GM19240 (cell line): ENCODE measurements at regions not wholly inside any gene's neighbourhood (a gene's known extent, or its start where the extent isn't known, plus 50 kb on each side); places are given as distances from the start of the nearest gene placed in this dataset.

Experiments used
- DNase-seq: peaks from one replicate; pipeline ENCODE4 v3.0.0; 2011; ENCODE audit warnings: low spot score; ENCODE audit not compliant: insufficient read length

DNA sequence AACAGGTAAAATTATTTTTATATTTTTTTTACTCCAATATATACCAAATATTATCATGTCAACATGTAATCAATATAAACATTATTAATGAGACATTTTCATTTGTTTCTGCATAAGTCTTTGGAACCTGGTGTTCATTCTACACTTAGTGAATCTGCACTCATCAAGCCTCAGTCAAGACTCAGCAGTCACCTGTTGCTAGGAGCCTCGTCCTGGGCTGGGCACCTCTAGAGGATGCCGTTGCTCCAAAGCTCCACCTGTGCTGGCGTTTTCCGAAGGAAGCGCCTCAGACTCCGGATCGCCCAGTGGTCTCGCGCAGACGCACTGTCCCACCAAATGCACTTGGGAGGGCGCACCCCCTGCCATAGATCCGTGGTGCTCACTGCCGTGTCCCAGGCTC, 604.7 kb upstream of the MKI67 start:
- DNase-seq: no peak

DNA sequence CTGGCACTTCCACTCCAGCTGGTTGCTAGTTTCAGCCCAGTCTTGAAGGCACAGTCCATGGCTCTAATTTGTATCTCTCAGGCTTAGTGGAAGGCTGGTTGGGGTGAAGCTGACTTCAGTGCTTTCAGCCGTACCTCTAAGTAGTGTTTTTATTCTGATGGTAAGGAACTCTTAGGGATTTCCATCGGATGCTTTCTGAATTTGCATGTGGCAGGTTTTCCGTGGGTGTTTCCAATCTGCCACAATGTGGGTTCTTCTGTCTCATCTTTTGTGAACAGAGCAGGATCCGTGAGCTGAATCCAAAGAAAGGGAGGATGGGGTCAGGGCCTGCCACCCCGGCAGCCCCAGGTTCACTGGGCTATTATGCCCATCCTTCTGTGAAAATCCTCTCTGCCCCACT, 607.9 kb upstream of the MKI67 start:
- DNase-seq: no peak

GRCh38 chr10:128734734-128735133, 608.5 kb upstream of the MKI67 start:
- no peak for DNase-seq

- DNase-seq: no peak
Observed at GRCh38 chr10:128735996-128736395, 609.8 kb upstream of the MKI67 start.

GRCh38 chr10:128738386-128738915, 612.2 kb upstream of the MKI67 start:
- DNase-seq: no peak

- no peak for DNase-seq
Observed at GRCh38 chr10:128739930-128740329, 613.7 kb upstream of the MKI67 start.

DNA sequence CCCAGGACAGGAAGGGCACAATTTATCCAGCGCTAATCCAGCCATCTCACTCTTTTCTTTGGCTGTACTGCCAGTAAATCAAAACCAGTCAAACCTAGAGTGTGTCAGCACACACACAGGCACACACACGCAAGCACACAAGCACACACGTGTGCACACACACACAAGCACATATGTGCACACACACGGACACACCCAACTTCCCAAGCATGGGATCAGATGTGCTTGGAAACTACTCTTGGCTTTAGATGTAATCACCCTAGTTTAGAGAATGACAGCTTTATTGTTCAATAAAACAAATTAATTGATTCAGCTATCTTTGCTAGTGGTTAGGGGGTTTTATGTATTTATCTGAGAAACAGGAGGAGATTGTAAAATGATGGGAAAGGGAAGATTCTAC, 615.0 kb upstream of the MKI67 start:
- DNase-seq: no peak

DNA sequence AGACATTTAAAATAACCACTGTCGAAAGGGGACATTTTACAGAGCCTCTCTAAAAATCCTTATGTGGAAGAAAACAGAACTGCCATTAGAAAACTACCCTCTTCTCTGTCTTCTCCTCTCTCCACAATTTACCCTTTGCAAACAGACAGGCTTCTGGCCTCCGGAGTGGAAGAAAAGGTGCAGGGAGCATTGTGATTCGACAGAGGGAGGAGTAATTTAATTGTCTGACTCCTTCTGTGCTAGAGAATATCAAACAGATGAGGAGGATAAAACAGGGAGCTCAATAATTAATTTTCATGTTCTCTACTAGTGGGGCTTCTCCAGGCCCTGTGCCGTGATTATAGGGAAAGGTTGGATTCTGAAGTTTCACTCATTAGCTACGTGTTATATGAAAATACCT, 615.5 kb upstream of the MKI67 start:
- DNase-seq: no peak

DNA sequence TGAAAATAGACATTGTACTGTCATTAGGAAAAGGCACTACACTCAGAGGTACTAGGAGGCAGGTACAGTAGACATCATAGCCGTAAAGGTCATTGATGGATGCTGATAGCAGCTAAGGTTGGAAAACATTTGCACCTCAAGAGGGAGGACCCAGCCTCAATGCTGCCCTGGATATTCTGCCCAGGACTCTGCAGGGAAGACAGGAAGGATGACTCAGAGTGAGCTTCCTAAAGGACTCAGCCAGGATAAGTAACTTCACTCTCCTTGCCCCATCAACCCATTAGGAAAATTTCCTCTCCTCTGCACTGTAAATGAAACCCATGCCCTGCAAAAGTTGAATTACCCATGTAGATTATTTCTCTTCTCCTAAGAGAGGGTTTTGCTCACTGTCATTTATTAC, 617.9 kb upstream of the MKI67 start:
- DNase-seq: no peak

GRCh38 chr10:128744811-128745305, 618.6 kb upstream of the MKI67 start:
- no peak for DNase-seq

DNA sequence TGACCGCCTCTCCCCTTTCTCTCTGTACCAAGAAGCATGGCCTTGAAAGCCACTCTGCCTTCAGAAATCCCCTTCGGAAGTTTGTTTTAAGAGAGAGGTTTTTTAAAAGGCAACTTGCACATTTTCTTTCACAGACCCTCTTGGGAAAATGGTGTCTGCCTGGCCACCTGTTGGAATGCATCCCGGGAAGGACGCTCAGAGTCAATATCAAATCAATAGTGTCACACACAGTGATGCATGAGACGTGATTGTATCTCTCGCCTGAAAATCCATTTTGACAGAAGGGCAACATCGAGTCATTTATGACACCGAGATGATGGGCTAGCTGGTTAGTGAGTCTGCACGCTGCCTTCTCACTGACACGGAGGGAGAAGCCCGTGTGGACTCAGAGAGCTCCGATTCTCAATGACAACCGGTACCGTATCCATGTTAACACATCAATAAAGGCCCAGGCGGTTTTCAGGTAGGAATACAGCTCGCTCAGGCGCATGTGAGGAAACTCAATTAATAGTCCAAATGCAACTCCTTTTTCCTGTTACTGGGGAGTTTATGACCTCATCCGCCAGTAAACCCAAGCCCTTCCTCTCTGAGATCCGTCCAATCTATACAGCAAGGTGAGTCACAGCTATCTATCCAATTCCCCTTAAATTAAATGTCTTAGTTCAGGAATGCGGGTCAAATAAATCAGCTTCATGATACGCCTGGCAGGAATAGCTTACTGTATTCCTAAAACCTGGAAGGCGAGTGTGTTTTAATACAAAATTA, 621.5 kb upstream of the MKI67 start:
- DNase-seq: no peak

GRCh38 chr10:128751284-128751683, 625.1 kb upstream of the MKI67 start:
- DNase-seq: no peak

DNA sequence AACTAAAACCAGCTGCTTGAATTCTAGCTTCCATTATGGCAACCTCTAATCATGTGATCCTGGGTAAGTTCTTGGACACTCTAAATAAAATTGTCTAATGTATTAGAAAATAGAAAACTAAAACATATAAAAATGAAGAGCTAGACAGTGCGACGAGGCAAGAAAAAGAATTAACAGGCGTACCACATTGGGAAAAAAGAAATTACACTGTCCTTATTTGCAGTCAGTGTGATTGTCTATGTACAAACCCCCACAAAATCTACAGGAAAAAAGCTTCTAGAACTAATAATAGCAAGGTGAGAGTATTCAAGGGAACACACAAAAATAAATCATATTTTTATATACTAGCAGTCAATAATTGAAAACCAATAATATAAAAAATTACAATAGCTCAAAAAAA, 625.6 kb upstream of the MKI67 start:
- DNase-seq: no peak

DNA sequence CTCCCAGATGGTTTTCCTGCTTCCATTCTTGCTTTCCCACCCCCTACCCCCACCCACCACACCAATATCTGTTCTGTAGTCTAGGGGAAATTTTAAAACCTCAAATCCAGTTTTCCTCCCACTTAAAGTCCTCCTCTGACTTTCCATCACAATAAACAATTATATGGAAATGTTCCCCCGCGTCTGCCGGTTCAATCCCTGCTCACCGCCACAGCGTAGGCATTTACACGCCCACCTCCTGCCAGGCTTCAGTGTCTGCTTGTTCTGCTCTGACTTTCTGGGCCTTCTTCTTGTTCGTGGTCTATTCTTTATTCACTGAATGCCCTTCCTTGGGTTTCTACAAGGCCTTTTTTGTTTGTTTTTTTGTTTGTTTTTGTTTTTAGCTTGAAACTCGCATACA, 633.0 kb upstream of the MKI67 start:
- no peak for DNase-seq

GRCh38 chr10:128763588-128763987, 637.4 kb upstream of the MKI67 start:
- no peak for DNase-seq

GRCh38 chr10:128764190-128764589, 638.0 kb upstream of the MKI67 start:
- DNase-seq: no peak

- no peak for DNase-seq
Observed at GRCh38 chr10:128766915-128767314, 640.7 kb upstream of the MKI67 start.

DNA sequence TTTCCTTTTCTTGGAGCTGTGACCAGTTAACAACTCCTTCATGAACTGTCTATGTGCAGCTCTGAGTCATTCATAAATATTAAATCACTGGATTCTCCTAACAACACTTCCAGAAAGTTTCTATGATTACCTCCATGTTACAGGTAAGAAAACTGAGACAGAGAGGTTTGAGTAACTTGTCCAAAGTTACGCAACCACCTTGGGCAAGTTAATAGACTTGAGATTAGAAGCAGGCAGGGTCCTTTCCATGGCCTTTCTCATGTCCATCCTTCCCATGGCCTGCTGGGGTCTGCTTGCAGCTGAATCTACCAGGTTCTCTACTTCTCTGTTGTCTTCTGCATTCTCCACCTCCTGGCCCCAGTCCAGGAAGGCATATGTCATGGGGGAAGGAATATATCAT, 648.8 kb upstream of the MKI67 start:
- DNase-seq: no peak

DNA sequence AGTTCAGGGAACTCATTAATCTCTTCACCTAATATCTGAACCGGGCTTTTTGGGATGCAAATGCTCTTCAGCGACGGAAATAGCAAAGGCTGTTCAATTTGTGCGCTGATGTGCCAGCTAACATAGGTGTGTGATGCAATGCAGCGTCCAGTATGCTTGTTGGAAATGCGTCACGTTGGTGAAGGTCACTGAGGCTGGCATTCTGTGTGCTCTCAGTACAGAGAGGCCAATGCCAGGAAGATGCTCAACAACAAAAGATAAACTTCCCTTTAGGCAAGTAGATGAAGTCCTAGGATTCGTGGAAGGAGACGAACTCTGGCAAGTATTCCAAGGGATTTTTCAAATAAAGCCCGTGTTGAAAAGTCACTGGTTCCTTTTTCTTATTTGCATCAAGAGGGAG, 649.5 kb upstream of the MKI67 start:
- DNase-seq: no peak

DNA sequence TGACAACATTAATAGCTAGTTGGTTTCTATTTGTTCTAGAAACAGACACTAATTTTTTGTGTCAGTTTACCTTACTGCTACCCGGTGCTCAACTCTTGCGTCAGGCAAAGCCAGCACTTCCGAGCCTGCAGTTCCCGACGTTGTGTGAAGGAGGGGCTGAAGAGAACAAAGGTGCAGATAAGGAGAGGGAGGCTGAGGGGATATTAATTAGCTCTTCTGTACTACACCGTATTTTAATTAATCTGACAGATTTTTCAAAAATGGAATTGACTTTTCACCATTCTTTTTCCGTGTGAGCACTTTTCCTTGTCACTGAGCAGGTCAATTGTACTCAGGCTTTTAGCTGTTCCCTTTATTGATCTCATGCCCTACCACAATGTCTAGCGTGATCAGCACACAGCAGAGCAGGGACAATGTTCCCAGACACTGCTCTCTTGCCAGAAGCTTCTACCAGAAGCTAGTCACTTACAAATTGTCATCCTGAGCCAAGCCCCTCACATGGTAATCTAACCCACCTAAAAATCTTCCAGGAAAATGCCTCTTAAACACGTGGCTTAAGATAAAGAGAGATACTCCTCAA, 650.5 kb upstream of the MKI67 start:
- no peak for DNase-seq

DNA sequence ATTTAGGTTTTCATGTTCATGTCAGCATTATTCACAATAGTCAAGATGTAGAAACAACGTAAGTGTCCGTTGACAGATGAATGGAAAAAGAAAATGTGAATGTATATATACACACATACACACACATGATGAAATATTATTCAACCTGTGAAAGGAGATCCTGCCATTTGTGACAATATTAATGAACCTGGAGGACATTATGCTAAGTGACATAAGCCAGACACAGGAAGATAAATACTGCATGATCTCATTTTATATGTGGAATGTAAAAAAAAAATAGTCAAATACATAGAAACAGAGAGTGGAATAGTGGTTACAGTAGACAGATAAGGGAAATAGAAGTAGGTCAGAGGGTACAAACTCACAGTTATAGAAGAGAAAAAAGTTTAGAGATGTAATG, 651.1 kb upstream of the MKI67 start:
- no peak for DNase-seq

DNA sequence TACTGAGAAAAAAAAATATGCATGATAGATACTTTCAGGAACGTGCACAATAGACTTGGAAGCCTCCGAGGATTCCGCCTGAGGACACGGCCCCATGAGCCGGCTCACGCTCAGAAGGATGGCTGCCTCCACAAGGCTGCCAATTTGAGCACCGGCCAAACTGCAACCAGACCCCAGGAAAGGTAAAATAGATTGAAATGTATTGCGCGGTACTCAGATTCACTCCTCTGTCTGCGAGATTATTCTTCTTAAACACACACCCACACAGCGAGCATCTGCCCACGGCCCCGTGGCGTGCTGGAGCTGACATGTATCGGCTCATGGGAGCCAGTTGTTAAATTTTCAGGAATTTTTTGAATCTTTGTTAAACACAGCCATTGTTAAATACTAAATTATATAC, 653.2 kb upstream of the MKI67 start:
- no peak for DNase-seq

DNA sequence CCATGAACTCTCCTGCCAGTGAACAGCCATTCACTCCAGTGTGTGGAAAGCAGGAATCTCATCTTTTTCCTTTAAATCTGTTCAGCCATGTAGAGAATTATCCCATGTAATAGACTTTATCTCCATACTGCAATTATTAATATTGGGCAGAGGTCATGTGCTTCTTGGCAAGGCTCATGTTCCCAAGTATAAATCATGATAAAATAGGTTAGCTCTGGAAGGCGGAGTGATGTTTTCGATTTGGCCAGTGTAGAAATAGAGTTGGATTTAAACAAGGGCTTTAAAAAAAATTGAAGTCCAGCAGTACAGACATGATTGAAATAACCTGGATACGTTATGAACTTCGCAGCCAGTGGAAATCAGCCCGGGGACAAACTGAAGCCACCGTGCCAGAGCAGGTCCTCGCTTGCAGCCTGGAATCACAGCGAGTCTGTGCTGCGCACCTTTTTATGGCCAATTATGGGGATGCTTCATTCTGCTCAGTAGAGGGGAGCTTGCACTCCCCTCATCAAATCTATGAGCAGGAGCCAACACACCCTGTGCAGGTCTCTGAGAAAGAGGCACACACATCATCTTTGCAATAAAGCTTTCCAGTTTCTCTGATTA, 654.0 kb upstream of the MKI67 start:
- DNase-seq: no peak
